GM12892 (cell line): ENCODE measurements at regions not wholly inside any gene's neighbourhood (a gene's known extent, or its start where the extent isn't known, plus 50 kb on each side); places are given as distances from the start of the nearest gene placed in this dataset.

Experiments
- POLR2A ChIP-seq: IDR thresholded peaks from 2 replicates; pipeline ENCODE4 v1.6.1; 2011; ENCODE audit warnings: low read depth, low read length, control low read depth
- POLR2AphosphoS5 ChIP-seq: IDR thresholded peaks from 2 replicates; pipeline ENCODE4 v1.6.1; 2011; ENCODE audit warnings: low read depth, low read length, control low read depth

DNA sequence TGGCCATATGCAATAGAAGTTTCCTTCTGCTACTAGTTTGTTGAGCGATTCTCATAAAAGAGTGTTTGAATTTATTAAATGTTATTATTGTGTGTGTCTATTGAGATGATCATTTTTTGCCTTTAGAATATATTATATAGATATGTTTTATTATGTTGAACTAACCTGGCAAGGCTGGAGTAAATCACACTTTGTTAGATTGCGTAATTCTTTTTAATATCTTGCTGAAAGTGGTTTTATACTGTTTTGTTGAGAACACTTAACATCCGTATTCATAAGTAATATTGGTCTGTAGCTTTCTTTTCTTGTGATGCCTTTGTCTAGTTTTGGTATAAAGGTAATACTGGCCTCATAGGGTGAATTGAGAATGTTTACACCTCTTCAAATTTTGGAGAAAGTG is 574.3 kb upstream of the PCDH20 start:
- TF ChIP-seq POLR2A (no peak), POLR2AphosphoS5 (no peak)
